ENCODE measurements at regions not wholly inside any gene's neighbourhood (a gene's known extent, or its start where the extent isn't known, plus 50 kb on each side); places are given as distances from the start of the nearest gene placed in this dataset.

DNA sequence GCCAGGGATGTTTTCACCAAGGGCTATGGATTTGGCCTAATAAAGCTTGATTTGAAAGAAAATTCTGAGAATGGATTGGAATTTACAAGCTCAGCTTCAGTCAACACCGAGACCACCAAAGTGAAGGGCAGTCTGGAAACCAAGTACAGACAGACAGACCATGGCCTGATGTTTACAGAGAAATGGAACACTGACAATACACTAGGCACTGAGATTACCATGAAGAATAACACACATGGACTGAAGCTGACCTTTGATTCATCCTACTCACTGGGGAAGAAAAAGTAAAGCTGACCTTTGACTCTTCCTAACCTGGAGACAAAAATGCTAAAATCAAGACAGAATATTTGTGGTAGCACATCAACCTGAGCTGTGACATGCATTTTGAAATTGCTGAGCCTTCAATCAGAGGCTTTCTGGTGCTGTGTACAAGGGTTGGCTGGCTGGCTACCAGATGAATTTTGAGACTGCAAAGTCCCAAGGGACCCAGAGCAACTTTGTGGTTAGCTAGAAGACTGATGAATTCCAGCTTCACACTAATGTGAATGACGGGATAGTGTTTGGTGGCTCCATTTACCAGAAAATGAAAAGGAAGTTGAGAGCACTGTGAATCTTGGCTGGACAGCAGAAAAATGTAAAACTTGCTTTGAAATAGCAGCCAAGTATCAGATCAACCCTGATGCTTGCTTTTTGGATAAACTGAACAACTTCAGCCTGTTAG is 190.4 kb upstream of the KCTD3 start:
- CTCF ChIA-PET = no interaction called here

More for the DNA sequence above, 190.4 kb upstream of the KCTD3 start:
- SMC1A ChIA-PET (ENCODE audit: uncharacterized antibody, unreplicated experiment) = interaction anchor here (0.8 to 1.1 kb wide), 2 partner anchors 11 to 70 kb away, joined by 3 read pairs; no protein-coding TSS in a partner anchor
- Histone ChIP-seq H3K36me3 (ENCODE audit: control insufficient read depth in 2 of 2, insufficient read depth in 2 of 2, low read length in 1 of 2) (no peaks in the 10 kb centered on the region), H3K27ac (ENCODE audit: control insufficient read depth, insufficient read depth) (no peak overlapping the region), H3K9ac (ENCODE audit: control insufficient read depth, insufficient read depth, low read length) (no peak overlapping the region), H3K27me3 (replicated peaks in 1 of 2; ENCODE audit: control insufficient read depth in 2 of 2, insufficient read depth in 2 of 2, low read length in 1 of 2) (no peaks in the 10 kb centered on the region), H3K4me3 (no peak overlapping the region), H3K9me3 (replicated peaks; ENCODE audit: control insufficient read depth, insufficient read depth, low read length) (no peaks in the 10 kb centered on the region), H4K20me1 (ENCODE audit: control insufficient read depth, insufficient read depth) (no peaks in the 10 kb centered on the region), H3K79me2 (ENCODE audit: control insufficient read depth, insufficient read depth, low read length) (no peaks in the 10 kb centered on the region), H2AFZ (ENCODE audit: control insufficient read depth, low read depth, low read length) (no peak overlapping the region), H3K4me2 (ENCODE audit: control insufficient read depth, insufficient read depth) (no peak overlapping the region), H3K4me1 (ENCODE audit: control insufficient read depth, insufficient read depth, low read length) (no peaks in the 10 kb centered on the region)
- TF ChIP-seq HCFC1 (IDR thresholded peaks at IDR 0.05; ENCODE audit: low read length) (no peak), SIX5 (IDR thresholded peaks at IDR 0.05; ENCODE audit: low read depth, low read length, severe bottlenecking) (no peak), BACH1 (IDR thresholded peaks at IDR 0.05; ENCODE audit: borderline replicate concordance) (no peak), BCL11A (IDR thresholded peaks at IDR 0.05; ENCODE audit: low read depth, low read length) (no peak), NFXL1 (IDR thresholded peaks at IDR 0.05; ENCODE audit: borderline replicate concordance) (no peak)
- TF ChIP-seq, protein P1, sequence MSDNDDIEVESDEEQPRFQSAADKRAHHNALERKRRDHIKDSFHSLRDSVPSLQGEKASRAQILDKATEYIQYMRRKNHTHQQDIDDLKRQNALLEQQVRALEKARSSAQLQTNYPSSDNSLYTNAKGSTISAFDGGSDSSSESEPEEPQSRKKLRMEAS (IDR thresholded peaks at IDR 0.05; ENCODE audit: low read depth, low read length) = no peak
- TF ChIP-seq, protein P2, sequence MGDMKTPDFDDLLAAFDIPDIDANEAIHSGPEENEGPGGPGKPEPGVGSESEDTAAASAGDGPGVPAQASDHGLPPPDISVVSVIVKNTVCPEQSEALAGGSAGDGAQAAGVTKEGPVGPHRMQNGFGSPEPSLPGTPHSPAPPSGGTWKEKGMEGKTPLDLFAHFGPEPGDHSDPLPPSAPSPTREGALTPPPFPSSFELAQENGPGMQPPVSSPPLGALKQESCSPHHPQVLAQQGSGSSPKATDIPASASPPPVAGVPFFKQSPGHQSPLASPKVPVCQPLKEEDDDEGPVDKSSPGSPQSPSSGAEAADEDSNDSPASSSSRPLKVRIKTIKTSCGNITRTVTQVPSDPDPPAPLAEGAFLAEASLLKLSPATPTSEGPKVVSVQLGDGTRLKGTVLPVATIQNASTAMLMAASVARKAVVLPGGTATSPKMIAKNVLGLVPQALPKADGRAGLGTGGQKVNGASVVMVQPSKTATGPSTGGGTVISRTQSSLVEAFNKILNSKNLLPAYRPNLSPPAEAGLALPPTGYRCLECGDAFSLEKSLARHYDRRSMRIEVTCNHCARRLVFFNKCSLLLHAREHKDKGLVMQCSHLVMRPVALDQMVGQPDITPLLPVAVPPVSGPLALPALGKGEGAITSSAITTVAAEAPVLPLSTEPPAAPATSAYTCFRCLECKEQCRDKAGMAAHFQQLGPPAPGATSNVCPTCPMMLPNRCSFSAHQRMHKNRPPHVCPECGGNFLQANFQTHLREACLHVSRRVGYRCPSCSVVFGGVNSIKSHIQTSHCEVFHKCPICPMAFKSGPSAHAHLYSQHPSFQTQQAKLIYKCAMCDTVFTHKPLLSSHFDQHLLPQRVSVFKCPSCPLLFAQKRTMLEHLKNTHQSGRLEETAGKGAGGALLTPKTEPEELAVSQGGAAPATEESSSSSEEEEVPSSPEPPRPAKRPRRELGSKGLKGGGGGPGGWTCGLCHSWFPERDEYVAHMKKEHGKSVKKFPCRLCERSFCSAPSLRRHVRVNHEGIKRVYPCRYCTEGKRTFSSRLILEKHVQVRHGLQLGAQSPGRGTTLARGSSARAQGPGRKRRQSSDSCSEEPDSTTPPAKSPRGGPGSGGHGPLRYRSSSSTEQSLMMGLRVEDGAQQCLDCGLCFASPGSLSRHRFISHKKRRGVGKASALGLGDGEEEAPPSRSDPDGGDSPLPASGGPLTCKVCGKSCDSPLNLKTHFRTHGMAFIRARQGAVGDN (IDR thresholded peaks at IDR 0.05) = no peak
- 0% methylated on average over 2 of the region's 2 CpGs for WGBS (ENCODE audit: insufficient coverage, insufficient replicate concordance, low lambda C conversion rate, missing lambda C conversion rate)
- DNase-seq (ENCODE audit: low read depth, low spot score) (no peak), FAIRE-seq (no peak), ATAC-seq (no peak)
- BruUV-seq (replicated peaks) = no TSS peak
- POLR2A ChIA-PET = no interaction called here
- intact Hi-C loops (cut with micrococcal nuclease; ENCODE audit: unreplicated experiment) = no loop called here
- in situ Hi-C loops (cut with MboI) = no loop called here
- RAD21 ChIA-PET (ENCODE audit: unreplicated experiment) = no interaction called here
